IMR-90 (cell line): ENCODE measurements at regions not wholly inside any gene's neighbourhood (a gene's known extent, or its start where the extent isn't known, plus 50 kb on each side); places are given as distances from the start of the nearest gene placed in this dataset.

Experiments
- ATAC-seq: fragments of 200-7000 bp; cut with Tn5 transposase; 2 replicates; pipeline ENCODE4 v1.9.1; 2020; ENCODE audit warnings: low read depth, mild to moderate bottlenecking, moderate library complexity
- BruUV-seq: library from RNA; stranded (reverse); fragments of 400-500 nt; replicated peaks from 2 replicates; lab custom pipeline; 2021; lab: Mats Ljungman, UMichigan
- CTCF ChIA-PET: fragments of 300-600 bp; formaldehyde crosslinking; extraction: SDS; loops from one replicate; lab custom pipeline; 2021; ENCODE audit warnings: antibody characterized with exemption; lab: Yijun Ruan, JAX
- POLR2A ChIA-PET: fragments of 300-600 bp; sonication (Branson Sonifier 250); formaldehyde crosslinking; loops from one replicate; lab custom pipeline; 2022; ENCODE audit warnings: antibody characterized with exemption; ENCODE audit not compliant: unreplicated experiment; lab: Charles Lee
- DNase-seq: peaks from one replicate; pipeline ENCODE4 v3.0.0; 2013
- H2AFZ ChIP-seq: replicated peaks from 2 replicates; pipeline ENCODE3; 2013; ENCODE audit warnings: low read length, mild to moderate bottlenecking; ENCODE audit not compliant: poor library complexity
- H2AK5ac ChIP-seq: 2 replicates; pipeline ENCODE4 v1.6.1; 2013; ENCODE audit warnings: low read depth, low read length, inconsistent platforms
- H2AK9ac ChIP-seq: replicated peaks from 2 replicates; pipeline ENCODE3; 2013; ENCODE audit warnings: mild to moderate bottlenecking, low read depth, low read length, moderate library complexity; ENCODE audit not compliant: poor library complexity
- H2BK120ac ChIP-seq: 2 replicates; pipeline ENCODE4 v1.6.1; 2013; ENCODE audit warnings: low read depth, low read length, inconsistent platforms
- H2BK15ac ChIP-seq: 3 replicates; pipeline ENCODE4 v1.6.1; 2013; ENCODE audit warnings: low read depth, low read length, inconsistent platforms
- H2BK20ac ChIP-seq: 2 replicates; pipeline ENCODE4 v1.6.1; 2013; ENCODE audit warnings: low read depth, mild to moderate bottlenecking, inconsistent platforms, low read length, moderate library complexity
- H2BK5ac ChIP-seq: 2 replicates; pipeline ENCODE4 v1.6.1; 2013; ENCODE audit warnings: mild to moderate bottlenecking, low read depth, low read length, inconsistent platforms; ENCODE audit not compliant: poor library complexity, severe bottlenecking
- H3K14ac ChIP-seq: replicated peaks from 2 replicates; pipeline ENCODE4 v1.6.1; 2013; ENCODE audit warnings: low read depth, low read length, inconsistent platforms
- H3K18ac ChIP-seq: 2 replicates; pipeline ENCODE4 v1.6.1; 2013; ENCODE audit warnings: low read depth, low read length, control low read depth
- H3K23ac ChIP-seq: 2 replicates; pipeline ENCODE4 v1.6.1; 2013; ENCODE audit warnings: low read depth, low read length, inconsistent platforms
- H3K27ac ChIP-seq: 2 replicates; pipeline ENCODE4 v1.5.1; 2013; ENCODE audit warnings: mild to moderate bottlenecking, control low read depth, low read length; ENCODE audit not compliant: insufficient read depth
- H3K27me3 ChIP-seq: 2 replicates; pipeline ENCODE4 v1.6.1; 2013; ENCODE audit warnings: low read length; ENCODE audit not compliant: control insufficient read depth, insufficient read depth
- H3K36me3 ChIP-seq: 2 replicates; pipeline ENCODE4 v1.6.1; 2013; ENCODE audit warnings: low read length, mixed read lengths; ENCODE audit not compliant: control insufficient read depth, insufficient read depth
- H3K4ac ChIP-seq: 2 replicates; pipeline ENCODE4 v1.6.1; 2013; ENCODE audit warnings: low read depth, low read length, inconsistent platforms
- H3K4me1 ChIP-seq: 2 replicates; pipeline ENCODE4 v1.6.1; 2013; ENCODE audit warnings: low read length, mixed read lengths; ENCODE audit not compliant: control insufficient read depth, insufficient read depth
- H3K4me2 ChIP-seq: 2 replicates; pipeline ENCODE4 v1.6.1; 2013; ENCODE audit warnings: low read depth, mild to moderate bottlenecking, control low read depth, low read length, moderate library complexity
- H3K4me3 ChIP-seq: 2 replicates; pipeline ENCODE4 v1.5.1; 2013; ENCODE audit warnings: low read depth, mild to moderate bottlenecking, control low read depth, low read length, moderate library complexity; ENCODE audit not compliant: insufficient read depth
- H3K56ac ChIP-seq: 2 replicates; pipeline ENCODE4 v1.6.1; 2013; ENCODE audit warnings: low read length, inconsistent platforms; ENCODE audit not compliant: insufficient read depth; ENCODE audit errors: extremely low read depth
- H3K79me1 ChIP-seq, 2 experiments: 2 replicates each; pipeline ENCODE4 v1.6.1; 2013; ENCODE audit warnings: low read length in 2 of 2, inconsistent platforms in 1 of 2, low read depth in 1 of 2
- H3K9ac ChIP-seq: 2 replicates; pipeline ENCODE4 v1.6.1; 2013; ENCODE audit warnings: low read depth, low read length, control low read depth
- H3K9me1 ChIP-seq: 2 replicates; pipeline ENCODE4 v1.6.1; 2013; ENCODE audit warnings: low read length, inconsistent platforms; ENCODE audit not compliant: insufficient read depth
- H3K9me3 ChIP-seq: 2 replicates; pipeline ENCODE4 v1.6.1; 2013; ENCODE audit warnings: low read length; ENCODE audit not compliant: control insufficient read depth, insufficient read depth
- H4K20me1 ChIP-seq: 2 replicates; pipeline ENCODE4 v1.6.1; 2013; ENCODE audit warnings: low read length, inconsistent platforms; ENCODE audit not compliant: insufficient read depth
- H4K5ac ChIP-seq: 2 replicates; pipeline ENCODE4 v1.6.1; 2013; ENCODE audit warnings: mild to moderate bottlenecking, low read depth, low read length, control low read depth
- H4K8ac ChIP-seq, 2 experiments: 2 replicates each; pipeline ENCODE4 v1.6.1; 2013; ENCODE audit warnings: low read depth in 2 of 2, low read length in 2 of 2, control low read depth in 1 of 2, inconsistent platforms in 1 of 2
- H4K91ac ChIP-seq: 2 replicates; pipeline ENCODE4 v1.6.1; 2013; ENCODE audit warnings: low read depth, low read length, inconsistent platforms; ENCODE audit not compliant: insufficient read depth
- ELK1 ChIP-seq: fragments of 150-350 bp; IDR thresholded peaks from 2 replicates; pipeline ENCODE4 v1.6.1; 2016; ENCODE audit warnings: low read depth, mild to moderate bottlenecking, low read length, moderate library complexity, borderline replicate concordance
- POLR2A ChIP-seq: IDR thresholded peaks from 2 replicates; pipeline ENCODE4 v1.6.1; 2012; ENCODE audit warnings: mild to moderate bottlenecking, low read depth, low read length
- RAD21 ChIP-seq: IDR thresholded peaks from 2 replicates; pipeline ENCODE4 v1.6.1; 2012; ENCODE audit warnings: low read length, improper control_type of control experiment
- WGBS, 2 experiments: methylation state at CpG; one replicate each; pipeline versions ENCODE4 v1.1.5 to v1.1.7; 2013; ENCODE audit warnings: missing lambda C conversion rate in 2 of 2; ENCODE audit not compliant: insufficient read length in 1 of 2; ENCODE audit errors: extremely low coverage in 2 of 2; 5-methylcytosine and 5-hydroxymethylcytosine counted together
- dilution Hi-C: fragments of 300-500 bp; cut with HindIII; formaldehyde crosslinking; loops from one replicate; pipeline ENCODE4 v1.14.3; 2018; ENCODE audit warnings: low sequenced_read_pairs; ENCODE audit not compliant: unreplicated experiment
- in situ Hi-C: fragments of 300-500 bp; cut with MboI; formaldehyde crosslinking; loops from 3 replicates; pipeline ENCODE4 v1.14.3; 2019; ENCODE audit warnings: low sequenced_read_pairs, inconsistent platforms, mixed read lengths
- intact Hi-C: fragments of 100-400 bp; cut with micrococcal nuclease; formaldehyde crosslinking; loops from 2 replicates; pipeline ENCODE4 v1.10.0; 2022

DNA sequence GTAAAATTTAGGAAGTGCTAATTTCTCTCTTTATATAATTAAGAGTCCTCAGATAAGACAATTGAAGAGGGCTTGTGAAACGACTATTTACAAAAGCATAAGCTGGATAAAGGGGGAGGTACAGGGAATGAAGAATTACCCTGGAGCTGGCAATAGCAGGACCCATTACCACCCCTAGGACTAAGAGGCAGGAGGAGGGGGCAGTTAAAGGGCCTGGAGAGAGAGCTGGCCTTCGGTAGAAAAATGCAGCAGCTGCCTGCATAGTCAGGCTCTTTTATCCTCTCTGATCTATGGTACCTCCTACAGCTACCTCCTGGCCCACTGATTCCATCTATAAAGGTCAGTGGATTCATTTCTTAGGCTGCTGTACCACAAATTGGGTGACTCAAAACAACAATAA is 57.7 kb upstream of the TRPC3 start:
- in situ Hi-C loops = no loop called here

More for the DNA sequence above, 57.7 kb upstream of the TRPC3 start:
- no peaks in the 10 kb centered on the region for H3K36me3 ChIP-seq
- peak overlapping the region; percentile 78; the same call in 1 of the 2 replicates for H3K4ac ChIP-seq
- no peaks in the 10 kb centered on the region for H4K20me1 ChIP-seq
- ChIA-PET POLR2A (no interaction called here), CTCF (no interaction called here)
- BruUV-seq = no TSS peak
- H3K4me2 ChIP-seq = no peak overlapping the region
- dilution Hi-C loops (no loop called here), intact Hi-C loops (loop anchor here (5.0 kb wide), 1 partner anchor 143 kb away; the partner anchor contains the start of gene BLTP1)
- peak overlapping the region; percentile 82 for H4K91ac ChIP-seq
- no peak overlapping the region for H3K27ac ChIP-seq
- peak overlapping the region; percentile 44 for H2BK5ac ChIP-seq
- peak overlapping the region; percentile 31; the same call in 1 of the 2 replicates for H3K14ac ChIP-seq
- no CpG with 5 or more reads among the region's 2 CpGs for WGBS, 2 experiments
- peak overlapping the region; percentile 50; the same call in 1 of the 2 replicates for H2AK5ac ChIP-seq
- H2AFZ ChIP-seq = no peak overlapping the region
- DNase-seq (no peak), ATAC-seq (no peak)
- no peak for TF ChIP-seq POLR2A
- TF ChIP-seq ELK1 = no peak
- TF ChIP-seq RAD21 = no peak
- no peaks in the 10 kb centered on the region for H3K27me3 ChIP-seq
- H3K4me1 ChIP-seq = peaks cover 23% of the 10 kb centered on the region
- H2BK120ac ChIP-seq = peak overlapping the region; percentile 91
- H3K9me1 ChIP-seq = peaks cover 12% of the 10 kb centered on the region
- H3K56ac ChIP-seq = no peak overlapping the region
- no peaks in the 10 kb centered on the region; a peak in 1 of 4 replicates for H3K79me1 ChIP-seq
- H2BK20ac ChIP-seq = peak overlapping the region; percentile 91
- H3K18ac ChIP-seq = peak overlapping the region; percentile 91; the same call in 1 of the 2 replicates
- no peak overlapping the region for H3K9ac ChIP-seq
- H2BK15ac ChIP-seq = peak overlapping the region; percentile 43; the same call in 2 of the 3 replicates
- H4K8ac ChIP-seq = peak overlapping the region; percentile 48 to 58; a peak in 3 of 4 replicates
- H2AK9ac ChIP-seq = no peak overlapping the region
- no peak overlapping the region for H3K4me3 ChIP-seq
- H4K5ac ChIP-seq = peak overlapping the region; percentile 90; the same call in 1 of the 2 replicates
- H3K9me3 ChIP-seq = no peaks in the 10 kb centered on the region
- H3K23ac ChIP-seq = peak overlapping the region; percentile 30
